ENCODE measurements at regions not wholly inside any gene's neighbourhood (a gene's known extent, or its start where the extent isn't known, plus 50 kb on each side); places are given as distances from the start of the nearest gene placed in this dataset.

DNA sequence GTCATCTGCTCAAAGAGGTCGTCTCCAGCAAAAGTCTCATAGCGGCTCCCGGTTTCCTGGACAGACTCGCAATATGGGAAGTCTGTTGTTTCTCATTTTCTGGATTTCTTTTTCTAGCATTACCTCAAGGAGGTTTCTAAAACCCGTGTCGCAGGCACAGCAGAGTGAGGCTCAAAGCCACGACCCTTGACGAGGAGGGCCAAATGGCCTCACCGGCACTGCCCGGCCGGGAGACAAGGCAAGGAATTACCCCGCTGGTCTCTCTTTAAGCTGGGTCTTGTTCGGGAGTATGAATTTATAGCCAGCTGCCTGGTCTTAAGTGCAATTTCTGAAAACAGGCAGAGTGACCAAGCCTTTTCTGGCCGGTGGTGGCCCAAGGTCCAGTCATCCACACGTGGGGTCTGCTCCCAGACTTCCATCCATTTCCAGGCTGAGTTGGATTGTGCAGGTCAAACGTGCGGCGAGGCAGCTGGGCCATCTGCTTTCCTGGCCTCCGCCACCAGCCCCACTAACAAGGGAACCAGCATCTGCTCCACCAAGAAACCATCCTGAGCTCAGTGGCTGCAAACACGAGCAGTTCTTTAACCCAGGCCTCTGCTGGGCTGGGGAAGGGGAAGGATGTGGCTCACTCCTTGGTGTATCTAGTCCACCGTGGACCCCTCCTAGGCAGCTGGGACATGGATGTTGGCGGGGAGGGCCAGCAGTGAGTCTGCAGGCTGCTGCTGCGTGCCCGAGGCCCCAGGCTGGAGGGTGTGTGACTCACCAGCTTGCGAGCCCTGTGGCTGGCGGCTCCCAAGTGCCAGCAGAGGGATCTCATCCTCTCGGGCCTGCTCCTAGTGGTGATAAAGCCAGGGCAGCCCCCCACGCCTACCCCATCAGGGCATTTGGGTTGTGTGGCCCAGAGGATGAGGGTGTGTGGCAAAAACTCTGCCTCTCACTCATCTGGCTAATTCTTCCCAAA lies 55.6 kb upstream of the COL5A1 start:
- peak; percentile 62 for DNase-seq (ENCODE audit: low read depth)

DNA sequence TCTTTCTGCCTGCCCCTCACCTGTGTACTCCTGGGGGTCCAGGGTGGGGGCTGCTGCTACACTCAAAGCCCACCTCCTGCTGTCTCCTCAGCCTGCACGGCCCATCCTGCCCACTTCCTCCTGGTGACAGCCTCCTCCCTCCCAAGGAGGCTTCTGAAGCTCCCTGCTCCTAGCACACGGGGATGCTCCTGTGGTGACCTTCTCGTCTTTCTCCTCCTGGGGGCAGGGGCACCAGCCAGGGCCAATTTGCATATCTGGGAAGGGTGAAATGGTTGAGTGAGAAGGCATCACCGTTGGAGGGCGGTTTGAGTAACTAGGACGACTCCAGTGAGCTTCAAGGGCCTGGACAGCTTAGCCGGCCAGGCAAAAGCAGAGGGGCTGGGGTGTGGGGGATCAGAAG lies 51.9 kb upstream of the COL5A1 start:
- no peak for DNase-seq (ENCODE audit: low read depth)

DNA sequence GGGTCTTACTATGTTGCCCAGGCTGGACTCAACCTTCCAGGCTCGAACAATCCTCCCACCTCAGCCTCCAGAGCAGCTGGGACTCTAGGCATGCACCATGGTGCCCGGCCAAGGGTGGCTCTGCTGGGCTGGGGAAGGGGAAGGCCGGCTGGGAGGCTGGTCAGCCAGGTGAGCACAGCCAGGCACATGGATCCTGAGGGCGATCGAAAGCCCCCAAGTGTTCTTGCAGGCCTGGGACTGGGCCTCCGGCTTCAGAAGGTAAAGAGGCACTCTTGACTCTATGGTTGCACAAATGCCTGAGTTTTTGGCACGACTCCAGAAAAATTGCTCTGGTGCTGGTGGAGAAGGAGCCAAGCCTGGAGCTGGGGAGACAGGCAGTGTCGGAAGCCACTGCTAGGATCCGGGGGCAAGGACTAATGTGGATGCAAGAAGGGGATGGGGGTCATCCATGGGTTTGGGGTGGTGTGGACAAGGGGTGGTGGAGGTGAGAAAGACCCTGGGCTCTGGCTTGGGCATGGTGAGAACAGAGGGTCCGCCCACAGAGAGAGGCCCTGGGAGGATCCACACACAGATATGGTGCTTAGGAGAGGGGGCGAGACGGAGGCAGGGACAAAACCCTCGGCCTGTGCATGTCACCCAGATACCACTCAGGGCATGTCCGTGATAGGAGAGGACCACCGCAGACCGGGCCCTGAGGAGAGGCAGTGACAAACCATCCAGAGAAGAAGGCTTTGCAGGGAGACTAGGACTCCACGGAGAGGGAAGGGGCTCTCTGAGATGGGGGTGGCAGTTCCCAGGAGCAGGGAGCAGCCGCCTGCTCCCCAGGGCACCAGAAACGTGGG lies 51.1 kb upstream of the COL5A1 start:
- DNase-seq (ENCODE audit: low read depth): no peak

DNA sequence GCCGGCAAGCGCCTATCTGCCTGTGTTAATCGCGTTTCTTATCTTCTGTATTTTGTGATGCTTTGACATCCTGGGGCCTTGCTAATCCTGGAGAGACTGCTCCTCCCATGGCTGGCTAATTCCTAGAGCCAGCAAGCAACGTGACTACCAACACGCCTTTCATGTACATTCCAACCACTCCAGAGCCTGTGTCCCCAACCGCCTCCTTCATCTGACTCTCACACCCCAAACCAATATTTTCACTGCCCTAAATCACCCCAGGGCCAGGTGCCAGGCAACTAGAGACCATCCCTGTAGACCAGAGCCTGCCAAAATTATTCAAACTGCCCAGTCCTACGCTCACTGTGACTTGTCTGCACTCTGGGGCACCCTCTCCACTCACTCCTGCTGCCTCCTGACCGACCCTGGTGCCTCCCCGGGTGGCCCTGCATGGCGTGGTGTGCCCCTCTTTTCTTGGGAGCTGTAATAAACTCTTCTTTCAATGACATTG lies 50.5 kb upstream of the COL5A1 start:
- DNase-seq (ENCODE audit: low read depth): no peak

DNA sequence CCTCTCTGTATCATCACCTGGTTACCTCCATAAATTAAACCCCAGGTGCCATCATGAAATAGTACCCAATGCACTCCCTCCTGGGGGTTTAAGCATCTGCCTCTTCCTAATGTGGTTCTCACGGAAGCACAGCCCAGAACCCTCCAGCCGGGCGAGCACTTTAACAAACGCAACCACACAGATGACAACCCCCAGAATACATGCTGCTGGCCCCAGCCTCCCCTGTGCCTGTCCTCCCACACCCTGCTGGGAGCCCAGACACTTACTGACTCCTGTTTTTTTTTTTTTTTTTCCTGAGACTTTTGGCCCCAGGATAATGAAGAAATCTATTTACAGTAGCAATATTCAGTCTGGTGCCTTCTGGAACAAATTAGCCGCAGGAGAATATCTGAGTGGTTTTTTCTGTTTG lies 50.0 kb upstream of the COL5A1 start:
- peak; percentile 74 for DNase-seq (ENCODE audit: low read depth)
